ENCODE measurements at regions not wholly inside any gene's neighbourhood (a gene's known extent, or its start where the extent isn't known, plus 50 kb on each side); places are given as distances from the start of the nearest gene placed in this dataset.

GRCh38 chr2:51581636-51582267 lies 549.8 kb upstream of the NRXN1 start:
- no peak for DNase-seq
- no peaks in the 10 kb centered on the region for H3K4me1 ChIP-seq (ENCODE audit: control extremely low read depth in 1 of 4, control insufficient read depth in 4 of 4, insufficient read depth in 4 of 4, low read length in 3 of 4)
- no peaks in the 10 kb centered on the region for H3K9me3 ChIP-seq (ENCODE audit: control extremely low read depth in 1 of 5, control insufficient read depth in 4 of 5, insufficient read depth in 2 of 5, low read depth in 1 of 5, low read length in 4 of 5)
- WGBS (ENCODE audit: insufficient coverage) = 93% methylated on average over 20 of the region's 22 CpGs
- H3K27ac ChIP-seq (ENCODE audit: insufficient read depth in 1 of 2, low read depth in 1 of 2, low read length in 2 of 2, poor library complexity in 1 of 2, severe bottlenecking in 2 of 2) = no peak overlapping the region
- POLR2A ChIA-PET = no interaction called here
- H3K36me3 ChIP-seq (ENCODE audit: control insufficient read depth in 4 of 4, insufficient read depth in 4 of 4, low read length in 3 of 4) = no peaks in the 10 kb centered on the region
- no peaks in the 10 kb centered on the region for H3K27me3 ChIP-seq (replicated peaks in 2 of 5; ENCODE audit: control insufficient read depth in 4 of 5, insufficient read depth in 5 of 5, low read length in 4 of 5)
- no peak overlapping the region for H3K4me3 ChIP-seq (ENCODE audit: control insufficient read depth in 1 of 7, extremely low read depth in 1 of 7, insufficient read depth in 4 of 7, low read depth in 2 of 7, low read length in 6 of 7)
- CTCF ChIA-PET = no interaction called here

GRCh38 chr2:51579412-51579811 lies 547.5 kb upstream of the NRXN1 start:
- H3K36me3 ChIP-seq (ENCODE audit: control insufficient read depth in 4 of 4, insufficient read depth in 4 of 4, low read length in 3 of 4) = no peaks in the 10 kb centered on the region
- no peaks in the 10 kb centered on the region for H3K4me1 ChIP-seq (ENCODE audit: control extremely low read depth in 1 of 4, control insufficient read depth in 4 of 4, insufficient read depth in 4 of 4, low read length in 3 of 4)
- no CpG with 5 or more reads among the region's 1 CpG for WGBS (ENCODE audit: insufficient coverage)
- H3K4me3 ChIP-seq (ENCODE audit: control insufficient read depth in 1 of 7, extremely low read depth in 1 of 7, insufficient read depth in 4 of 7, low read depth in 2 of 7, low read length in 6 of 7) = no peak overlapping the region
- H3K27ac ChIP-seq (ENCODE audit: insufficient read depth in 1 of 2, low read depth in 1 of 2, low read length in 2 of 2, poor library complexity in 1 of 2, severe bottlenecking in 2 of 2) = no peak overlapping the region
- H3K9me3 ChIP-seq (ENCODE audit: control extremely low read depth in 1 of 5, control insufficient read depth in 4 of 5, insufficient read depth in 2 of 5, low read depth in 1 of 5, low read length in 4 of 5) = no peaks in the 10 kb centered on the region
- ChIA-PET POLR2A (no interaction called here), CTCF (no interaction called here)
- DNase-seq = no peak
- no peaks in the 10 kb centered on the region for H3K27me3 ChIP-seq (replicated peaks in 2 of 5; ENCODE audit: control insufficient read depth in 4 of 5, insufficient read depth in 5 of 5, low read length in 4 of 5)

- Histone ChIP-seq H3K9me3 (ENCODE audit: control extremely low read depth in 1 of 5, control insufficient read depth in 4 of 5, insufficient read depth in 2 of 5, low read depth in 1 of 5, low read length in 4 of 5) (no peaks in the 10 kb centered on the region), H3K4me3 (ENCODE audit: control insufficient read depth in 1 of 7, extremely low read depth in 1 of 7, insufficient read depth in 4 of 7, low read depth in 2 of 7, low read length in 6 of 7) (no peak overlapping the region), H3K36me3 (ENCODE audit: control insufficient read depth in 4 of 4, insufficient read depth in 4 of 4, low read length in 3 of 4) (no peaks in the 10 kb centered on the region), H3K4me1 (ENCODE audit: control extremely low read depth in 1 of 4, control insufficient read depth in 4 of 4, insufficient read depth in 4 of 4, low read length in 3 of 4) (no peaks in the 10 kb centered on the region), H3K27me3 (replicated peaks in 2 of 5; ENCODE audit: control insufficient read depth in 4 of 5, insufficient read depth in 5 of 5, low read length in 4 of 5) (no peaks in the 10 kb centered on the region), H3K27ac (ENCODE audit: insufficient read depth in 1 of 2, low read depth in 1 of 2, low read length in 2 of 2, poor library complexity in 1 of 2, severe bottlenecking in 2 of 2) (no peak overlapping the region)
- POLR2A ChIA-PET = no interaction called here
- no peak for DNase-seq
- WGBS (ENCODE audit: insufficient coverage) = no CpG with 5 or more reads among the region's 1 CpG
- CTCF ChIA-PET = no interaction called here
Measured at GRCh38 chr2:51575181-51575580, 543.2 kb upstream of the NRXN1 start.

GRCh38 chr2:51559026-51559425 lies 527.1 kb upstream of the NRXN1 start:
- no peaks in the 10 kb centered on the region for H3K4me1 ChIP-seq (ENCODE audit: control extremely low read depth in 1 of 4, control insufficient read depth in 4 of 4, insufficient read depth in 4 of 4, low read length in 3 of 4)
- no peak overlapping the region for H3K27ac ChIP-seq (ENCODE audit: insufficient read depth in 1 of 2, low read depth in 1 of 2, low read length in 2 of 2, poor library complexity in 1 of 2, severe bottlenecking in 2 of 2)
- ChIA-PET CTCF (no interaction called here), POLR2A (no interaction called here)
- no peaks in the 10 kb centered on the region for H3K27me3 ChIP-seq (replicated peaks in 2 of 5; ENCODE audit: control insufficient read depth in 4 of 5, insufficient read depth in 5 of 5, low read length in 4 of 5)
- no peak overlapping the region for H3K4me3 ChIP-seq (ENCODE audit: control insufficient read depth in 1 of 7, extremely low read depth in 1 of 7, insufficient read depth in 4 of 7, low read depth in 2 of 7, low read length in 6 of 7)
- DNase-seq = no peak
- H3K36me3 ChIP-seq (ENCODE audit: control insufficient read depth in 4 of 4, insufficient read depth in 4 of 4, low read length in 3 of 4) = no peaks in the 10 kb centered on the region
- no peaks in the 10 kb centered on the region for H3K9me3 ChIP-seq (ENCODE audit: control extremely low read depth in 1 of 5, control insufficient read depth in 4 of 5, insufficient read depth in 2 of 5, low read depth in 1 of 5, low read length in 4 of 5)

GRCh38 chr2:51553476-51553875 lies 521.5 kb upstream of the NRXN1 start:
- H3K36me3 ChIP-seq (ENCODE audit: control insufficient read depth in 4 of 4, insufficient read depth in 4 of 4, low read length in 3 of 4) = no peaks in the 10 kb centered on the region
- POLR2A ChIA-PET = no interaction called here
- CTCF ChIA-PET = no interaction called here
- no peaks in the 10 kb centered on the region for H3K9me3 ChIP-seq (ENCODE audit: control extremely low read depth in 1 of 5, control insufficient read depth in 4 of 5, insufficient read depth in 2 of 5, low read depth in 1 of 5, low read length in 4 of 5)
- H3K27me3 ChIP-seq (replicated peaks in 2 of 5; ENCODE audit: control insufficient read depth in 4 of 5, insufficient read depth in 5 of 5, low read length in 4 of 5) = no peaks in the 10 kb centered on the region
- H3K27ac ChIP-seq (ENCODE audit: insufficient read depth in 1 of 2, low read depth in 1 of 2, low read length in 2 of 2, poor library complexity in 1 of 2, severe bottlenecking in 2 of 2) = no peak overlapping the region
- DNase-seq = no peak
- no peak overlapping the region for H3K4me3 ChIP-seq (ENCODE audit: control insufficient read depth in 1 of 7, extremely low read depth in 1 of 7, insufficient read depth in 4 of 7, low read depth in 2 of 7, low read length in 6 of 7)
- H3K4me1 ChIP-seq (ENCODE audit: control extremely low read depth in 1 of 4, control insufficient read depth in 4 of 4, insufficient read depth in 4 of 4, low read length in 3 of 4) = no peaks in the 10 kb centered on the region
- no CpG with 5 or more reads among the region's 2 CpGs for WGBS (ENCODE audit: insufficient coverage)

GRCh38 chr2:51535763-51536162 lies 503.8 kb upstream of the NRXN1 start:
- WGBS (ENCODE audit: insufficient coverage) = 67% methylated on average over 1 of the region's 2 CpGs
- ChIA-PET POLR2A (no interaction called here), CTCF (no interaction called here)
- no peak overlapping the region for H3K4me3 ChIP-seq (ENCODE audit: control insufficient read depth in 1 of 7, extremely low read depth in 1 of 7, insufficient read depth in 4 of 7, low read depth in 2 of 7, low read length in 6 of 7)
- H3K27me3 ChIP-seq (replicated peaks in 2 of 5; ENCODE audit: control insufficient read depth in 4 of 5, insufficient read depth in 5 of 5, low read length in 4 of 5) = no peaks in the 10 kb centered on the region
- no peaks in the 10 kb centered on the region for H3K4me1 ChIP-seq (ENCODE audit: control extremely low read depth in 1 of 4, control insufficient read depth in 4 of 4, insufficient read depth in 4 of 4, low read length in 3 of 4)
- H3K27ac ChIP-seq (ENCODE audit: insufficient read depth in 1 of 2, low read depth in 1 of 2, low read length in 2 of 2, poor library complexity in 1 of 2, severe bottlenecking in 2 of 2) = no peak overlapping the region
- no peak for DNase-seq
- no peaks in the 10 kb centered on the region for H3K36me3 ChIP-seq (ENCODE audit: control insufficient read depth in 4 of 4, insufficient read depth in 4 of 4, low read length in 3 of 4)
- H3K9me3 ChIP-seq (ENCODE audit: control extremely low read depth in 1 of 5, control insufficient read depth in 4 of 5, insufficient read depth in 2 of 5, low read depth in 1 of 5, low read length in 4 of 5) = peaks cover 0 to 4% (median 0%) of the 10 kb centered on the region in 5 experiments

- Histone ChIP-seq H3K4me1 (ENCODE audit: control extremely low read depth in 1 of 4, control insufficient read depth in 4 of 4, insufficient read depth in 4 of 4, low read length in 3 of 4) (no peaks in the 10 kb centered on the region), H3K9me3 (ENCODE audit: control extremely low read depth in 1 of 5, control insufficient read depth in 4 of 5, insufficient read depth in 2 of 5, low read depth in 1 of 5, low read length in 4 of 5) (peaks cover 0 to 4% (median 0%) of the 10 kb centered on the region in 5 experiments), H3K4me3 (ENCODE audit: control insufficient read depth in 1 of 7, extremely low read depth in 1 of 7, insufficient read depth in 4 of 7, low read depth in 2 of 7, low read length in 6 of 7) (no peak overlapping the region), H3K27me3 (replicated peaks in 2 of 5; ENCODE audit: control insufficient read depth in 4 of 5, insufficient read depth in 5 of 5, low read length in 4 of 5) (no peaks in the 10 kb centered on the region), H3K27ac (ENCODE audit: insufficient read depth in 1 of 2, low read depth in 1 of 2, low read length in 2 of 2, poor library complexity in 1 of 2, severe bottlenecking in 2 of 2) (no peak overlapping the region), H3K36me3 (ENCODE audit: control insufficient read depth in 4 of 4, insufficient read depth in 4 of 4, low read length in 3 of 4) (no peaks in the 10 kb centered on the region)
- ChIA-PET POLR2A (no interaction called here), CTCF (no interaction called here)
- 90% methylated on average over 2 of the region's 3 CpGs for WGBS (ENCODE audit: insufficient coverage)
- no peak for DNase-seq
Measured at GRCh38 chr2:51534166-51534565, 502.2 kb upstream of the NRXN1 start.

All from common myeloid progenitor, CD34-positive (primary cell).